ENCODE measurements at regions not wholly inside any gene's neighbourhood (a gene's known extent, or its start where the extent isn't known, plus 50 kb on each side); places are given as distances from the start of the nearest gene placed in this dataset.

GRCh38 chr2:173785813-173786212, 179.4 kb downstream of the SP3 start:
- Histone ChIP-seq H3K36me3 (ENCODE audit: control insufficient read depth, low read length) (no peaks in the 10 kb centered on the region), H4K20me1 (ENCODE audit: control insufficient read depth, insufficient read depth, low read depth, low read length) (no peaks in the 10 kb centered on the region), H3K4me3 (ENCODE audit: low read length) (no peak overlapping the region), H3K4me1 (ENCODE audit: control insufficient read depth, low read length) (no peaks in the 10 kb centered on the region), H3K9me3 (ENCODE audit: control insufficient read depth, insufficient read depth, low read length) (no peaks in the 10 kb centered on the region), H3K27me3 (ENCODE audit: control insufficient read depth, low read length) (peaks cover 5% of the 10 kb centered on the region; the same call in 1 of the 2 replicates), H3K4me2 (ENCODE audit: low read length) (no peak overlapping the region), H3K79me2 (ENCODE audit: control insufficient read depth, low read length) (no peaks in the 10 kb centered on the region), H3F3A (ENCODE audit: control insufficient read depth, insufficient read depth) (no peaks in the 10 kb centered on the region), H3K27ac (ENCODE audit: low read depth, low read length) (no peak overlapping the region), H3K9me2 (replicated peaks; ENCODE audit: control insufficient read depth, low read length) (no peaks in the 10 kb centered on the region)
- TF ChIP-seq CTCF (IDR thresholded peaks at IDR 0.05; ENCODE audit: low read depth, low read length, poor library complexity, severe bottlenecking) (no peak), EZH2phosphoT487 (IDR thresholded peaks at IDR 0.05; ENCODE audit: borderline replicate concordance, low read length) (no peak)

- no peak overlapping the region for H3K4me2 ChIP-seq (ENCODE audit: low read length)
- H4K20me1 ChIP-seq (ENCODE audit: control insufficient read depth, insufficient read depth, low read depth, low read length), result no peaks in the 10 kb centered on the region
- no peaks in the 10 kb centered on the region for H3K36me3 ChIP-seq (ENCODE audit: control insufficient read depth, low read length)
- TF ChIP-seq CTCF (IDR thresholded peaks at IDR 0.05; ENCODE audit: low read depth, low read length, poor library complexity, severe bottlenecking), result no peak
- TF ChIP-seq EZH2phosphoT487 (IDR thresholded peaks at IDR 0.05; ENCODE audit: borderline replicate concordance, low read length), result no peak
- H3K4me1 ChIP-seq (ENCODE audit: control insufficient read depth, low read length), result no peaks in the 10 kb centered on the region
- H3K79me2 ChIP-seq (ENCODE audit: control insufficient read depth, low read length), result no peaks in the 10 kb centered on the region
- no peaks in the 10 kb centered on the region for H3F3A ChIP-seq (ENCODE audit: control insufficient read depth, insufficient read depth)
- H3K9me2 ChIP-seq (replicated peaks; ENCODE audit: control insufficient read depth, low read length), result no peaks in the 10 kb centered on the region
- H3K4me3 ChIP-seq (ENCODE audit: low read length), result no peak overlapping the region
- no peak overlapping the region for H3K27ac ChIP-seq (ENCODE audit: low read depth, low read length)
- peaks cover 8% of the 10 kb centered on the region; the same call in 1 of the 2 replicates for H3K27me3 ChIP-seq (ENCODE audit: control insufficient read depth, low read length)
- no peaks in the 10 kb centered on the region for H3K9me3 ChIP-seq (ENCODE audit: control insufficient read depth, insufficient read depth, low read length)
These were observed 173.7 kb downstream of the SP3 start for GRCh38 chr2:173791502-173791901.

GRCh38 chr2:173792166-173792565, 173.0 kb downstream of the SP3 start:
- Histone ChIP-seq H3K79me2 (ENCODE audit: control insufficient read depth, low read length) (no peaks in the 10 kb centered on the region), H4K20me1 (ENCODE audit: control insufficient read depth, insufficient read depth, low read depth, low read length) (no peaks in the 10 kb centered on the region), H3K9me2 (replicated peaks; ENCODE audit: control insufficient read depth, low read length) (no peaks in the 10 kb centered on the region), H3K4me2 (ENCODE audit: low read length) (no peak overlapping the region), H3K4me3 (ENCODE audit: low read length) (no peak overlapping the region), H3K9me3 (ENCODE audit: control insufficient read depth, insufficient read depth, low read length) (no peaks in the 10 kb centered on the region), H3K36me3 (ENCODE audit: control insufficient read depth, low read length) (no peaks in the 10 kb centered on the region), H3F3A (ENCODE audit: control insufficient read depth, insufficient read depth) (no peaks in the 10 kb centered on the region), H3K4me1 (ENCODE audit: control insufficient read depth, low read length) (no peaks in the 10 kb centered on the region), H3K27ac (ENCODE audit: low read depth, low read length) (no peak overlapping the region), H3K27me3 (ENCODE audit: control insufficient read depth, low read length) (peaks cover 8% of the 10 kb centered on the region; the same call in 1 of the 2 replicates)
- TF ChIP-seq CTCF (IDR thresholded peaks at IDR 0.05; ENCODE audit: low read depth, low read length, poor library complexity, severe bottlenecking) (no peak), EZH2phosphoT487 (IDR thresholded peaks at IDR 0.05; ENCODE audit: borderline replicate concordance, low read length) (no peak)
